Loucy (cell line): ENCODE measurements at regions not wholly inside any gene's neighbourhood (a gene's known extent, or its start where the extent isn't known, plus 50 kb on each side); places are given as distances from the start of the nearest gene placed in this dataset.

Experiments
- H2AFZ ChIP-seq: fragments of 200-600 bp; sonication (generic); 2 replicates; pipeline ENCODE4 v1.6.0; 2016; ENCODE audit warnings: antibody characterized with exemption, mild to moderate bottlenecking, low read length, moderate library complexity
- H3F3A ChIP-seq: fragments of 200-600 bp; 2 replicates; pipeline ENCODE4 v1.6.0; 2016; ENCODE audit warnings: antibody characterized with exemption, low read depth, mild to moderate bottlenecking
- H3K27me3 ChIP-seq: fragments of 200-600 bp; sonication (generic); 2 replicates; pipeline ENCODE4 v1.6.1; 2014; ENCODE audit warnings: low read length, mild to moderate bottlenecking; ENCODE audit not compliant: insufficient read depth, poor library complexity, severe bottlenecking
- H3K36me3 ChIP-seq: fragments of 200-600 bp; sonication (generic); 2 replicates; pipeline ENCODE4 v1.6.1; 2016; ENCODE audit warnings: low read length; ENCODE audit not compliant: insufficient read depth
- H3K4me1 ChIP-seq: fragments of 200-600 bp; sonication (generic); 2 replicates; pipeline ENCODE4 v1.5.1; 2014; ENCODE audit warnings: low read length, mild to moderate bottlenecking; ENCODE audit not compliant: insufficient read depth, poor library complexity, severe bottlenecking
- H3K4me2 ChIP-seq: fragments of 200-600 bp; sonication (generic); 2 replicates; pipeline ENCODE4 v1.6.0; 2014; ENCODE audit warnings: antibody characterized with exemption, low read length, low read depth, mild to moderate bottlenecking; ENCODE audit not compliant: poor library complexity, severe bottlenecking
- H3K4me3 ChIP-seq: fragments of 200-600 bp; sonication (generic); 2 replicates; pipeline ENCODE4 v1.5.1; 2014; ENCODE audit warnings: low read length, mild to moderate bottlenecking, mixed read lengths; ENCODE audit not compliant: poor library complexity, severe bottlenecking
- H3K79me2 ChIP-seq: fragments of 200-600 bp; sonication (generic); 2 replicates; pipeline ENCODE4 v1.6.1; 2014; ENCODE audit warnings: low read length; ENCODE audit not compliant: insufficient read depth
- H3K9ac ChIP-seq: fragments of 200-600 bp; sonication (generic); 2 replicates; pipeline ENCODE4 v1.6.0; 2014; ENCODE audit warnings: mild to moderate bottlenecking, low read depth, low read length, moderate library complexity; ENCODE audit not compliant: poor library complexity, severe bottlenecking
- H3K9me2 ChIP-seq: fragments of 200-600 bp; sonication (generic); replicated peaks from 2 replicates; pipeline ENCODE4 v1.6.1; 2016; ENCODE audit warnings: low read depth, low read length, mixed read lengths
- H3K9me3 ChIP-seq: fragments of 200-600 bp; sonication (generic); 2 replicates; pipeline ENCODE4 v1.6.1; 2014; ENCODE audit warnings: mild to moderate bottlenecking, antibody characterized with exemption, low read length, low read depth; ENCODE audit not compliant: insufficient read depth
- H4K20me1 ChIP-seq: fragments of 200-600 bp; sonication (generic); 2 replicates; pipeline ENCODE4 v1.6.0; 2014; ENCODE audit warnings: antibody characterized with exemption, low read length, mild to moderate bottlenecking; ENCODE audit not compliant: insufficient read depth, poor library complexity, severe bottlenecking
- EZH2phosphoT487 ChIP-seq: fragments of 200-600 bp; IDR thresholded peaks from 2 replicates; pipeline ENCODE4 v1.6.1; 2018; ENCODE audit warnings: antibody characterized with exemption, mild to moderate bottlenecking, moderate library complexity, borderline replicate concordance
- TF ChIP-seq, protein P1 (sequence below): fragments of 200-600 bp; sonication (generic); conservative IDR thresholded peaks from 2 replicates; pipeline ENCODE4 v1.5.1; 2014; ENCODE audit warnings: mild to moderate bottlenecking, antibody characterized with exemption, low read length

DNA sequence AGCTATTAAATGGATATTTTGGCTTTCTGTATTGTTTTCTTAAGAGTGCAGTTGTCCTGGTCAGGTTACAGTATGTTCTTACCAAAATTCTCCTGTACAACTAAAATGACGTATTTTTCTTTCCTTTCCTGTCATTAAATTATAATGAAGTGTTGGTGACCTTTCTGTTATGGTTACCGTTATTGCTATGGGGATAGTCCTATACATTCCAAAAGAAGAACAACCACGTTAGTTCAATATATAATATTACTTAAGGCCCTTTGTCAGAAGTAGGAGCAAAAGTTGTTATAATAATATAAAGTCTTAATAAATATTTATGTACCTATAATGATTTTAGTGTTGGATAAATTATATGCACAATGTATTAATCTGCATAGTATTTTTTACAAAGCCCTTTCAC lies 82.4 kb upstream of the NREP start:
- no peaks in the 10 kb centered on the region for H3K9me2 ChIP-seq
- H4K20me1 ChIP-seq, result no peaks in the 10 kb centered on the region
- no peaks in the 10 kb centered on the region for H3K27me3 ChIP-seq
- H3K36me3 ChIP-seq, result no peaks in the 10 kb centered on the region
- H3K4me1 ChIP-seq, result peaks cover 8% of the 10 kb centered on the region
- no peaks in the 10 kb centered on the region for H3K9me3 ChIP-seq
- no peak overlapping the region for H3K4me2 ChIP-seq
- TF ChIP-seq, protein P1, sequence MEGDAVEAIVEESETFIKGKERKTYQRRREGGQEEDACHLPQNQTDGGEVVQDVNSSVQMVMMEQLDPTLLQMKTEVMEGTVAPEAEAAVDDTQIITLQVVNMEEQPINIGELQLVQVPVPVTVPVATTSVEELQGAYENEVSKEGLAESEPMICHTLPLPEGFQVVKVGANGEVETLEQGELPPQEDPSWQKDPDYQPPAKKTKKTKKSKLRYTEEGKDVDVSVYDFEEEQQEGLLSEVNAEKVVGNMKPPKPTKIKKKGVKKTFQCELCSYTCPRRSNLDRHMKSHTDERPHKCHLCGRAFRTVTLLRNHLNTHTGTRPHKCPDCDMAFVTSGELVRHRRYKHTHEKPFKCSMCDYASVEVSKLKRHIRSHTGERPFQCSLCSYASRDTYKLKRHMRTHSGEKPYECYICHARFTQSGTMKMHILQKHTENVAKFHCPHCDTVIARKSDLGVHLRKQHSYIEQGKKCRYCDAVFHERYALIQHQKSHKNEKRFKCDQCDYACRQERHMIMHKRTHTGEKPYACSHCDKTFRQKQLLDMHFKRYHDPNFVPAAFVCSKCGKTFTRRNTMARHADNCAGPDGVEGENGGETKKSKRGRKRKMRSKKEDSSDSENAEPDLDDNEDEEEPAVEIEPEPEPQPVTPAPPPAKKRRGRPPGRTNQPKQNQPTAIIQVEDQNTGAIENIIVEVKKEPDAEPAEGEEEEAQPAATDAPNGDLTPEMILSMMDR, result no peak
- no peak for TF ChIP-seq EZH2phosphoT487
- H2AFZ ChIP-seq, result no peak overlapping the region
- no peak overlapping the region for H3K9ac ChIP-seq
- H3F3A ChIP-seq, result no peaks in the 10 kb centered on the region
- no peaks in the 10 kb centered on the region for H3K79me2 ChIP-seq
- no peak overlapping the region for H3K4me3 ChIP-seq

GRCh38 chr5:111836426-111836825 lies 79.4 kb upstream of the NREP start:
- TF ChIP-seq, protein P1, result no peak
- TF ChIP-seq EZH2phosphoT487, result no peak
- Histone ChIP-seq H3K9me3 (no peaks in the 10 kb centered on the region), H3K4me2 (no peak overlapping the region), H3F3A (no peaks in the 10 kb centered on the region), H3K9ac (no peak overlapping the region), H4K20me1 (no peaks in the 10 kb centered on the region), H3K36me3 (no peaks in the 10 kb centered on the region), H3K4me1 (peaks cover 8% of the 10 kb centered on the region), H3K4me3 (no peak overlapping the region), H3K9me2 (no peaks in the 10 kb centered on the region), H3K79me2 (no peaks in the 10 kb centered on the region), H3K27me3 (no peaks in the 10 kb centered on the region), H2AFZ (no peak overlapping the region)

DNA sequence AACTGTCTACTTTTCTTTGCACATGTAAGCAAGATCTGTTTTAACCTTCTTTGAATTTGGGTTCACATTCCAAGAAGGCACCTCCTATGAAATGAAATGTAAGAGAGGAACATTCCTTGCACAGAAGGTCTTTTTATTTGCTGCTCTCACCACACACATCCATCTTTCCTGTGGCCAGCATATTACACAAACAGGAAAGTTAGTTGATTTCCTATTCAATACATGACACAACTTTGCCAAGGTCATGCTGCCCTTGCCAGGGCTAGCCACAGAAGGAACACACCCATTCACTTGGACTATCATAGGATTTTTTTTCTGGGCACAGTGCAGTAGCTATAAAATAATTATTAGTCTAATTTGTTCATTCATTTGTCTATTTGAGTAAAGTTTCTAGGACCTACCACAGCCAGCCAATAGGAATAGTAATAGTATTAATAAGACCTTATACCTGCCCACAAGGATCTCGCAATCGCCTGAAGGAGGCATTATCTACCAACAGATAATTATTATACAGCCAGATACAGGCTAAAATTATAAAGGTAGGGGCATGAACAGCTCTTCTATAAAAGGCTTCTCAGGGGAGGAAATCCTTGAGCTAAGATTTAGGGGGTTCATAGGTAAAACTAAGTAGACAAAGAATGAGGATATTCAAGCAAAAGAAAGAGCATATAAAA lies 78.1 kb upstream of the NREP start:
- Histone ChIP-seq H3K4me1 (peaks cover 12% of the 10 kb centered on the region), H3K9me3 (no peaks in the 10 kb centered on the region), H3K79me2 (no peaks in the 10 kb centered on the region), H2AFZ (no peak overlapping the region), H3K4me3 (no peak overlapping the region), H3K9me2 (no peaks in the 10 kb centered on the region), H4K20me1 (no peaks in the 10 kb centered on the region), H3K36me3 (no peaks in the 10 kb centered on the region), H3K9ac (no peak overlapping the region), H3K27me3 (no peaks in the 10 kb centered on the region), H3F3A (no peaks in the 10 kb centered on the region), H3K4me2 (no peak overlapping the region)
- no peak for TF ChIP-seq EZH2phosphoT487
- TF ChIP-seq, protein P1, result no peak; the same call in 1 of the 2 replicates
